GM18868 (cell line): ENCODE measurements at regions not wholly inside any gene's neighbourhood (a gene's known extent, or its start where the extent isn't known, plus 50 kb on each side); places are given as distances from the start of the nearest gene placed in this dataset.

ENCODE experiments used
- ATAC-seq: cut with Tn5 transposase; IDR thresholded peaks from one replicate; pipeline ENCODE4 v1.9.1; 2021; ENCODE audit warnings: mild to moderate bottlenecking, moderate library complexity; ENCODE audit not compliant: unreplicated experiment

GRCh38 chr12:84689638-84690037 lies 223.0 kb downstream of the SLC6A15 start:
- no peak for ATAC-seq

DNA sequence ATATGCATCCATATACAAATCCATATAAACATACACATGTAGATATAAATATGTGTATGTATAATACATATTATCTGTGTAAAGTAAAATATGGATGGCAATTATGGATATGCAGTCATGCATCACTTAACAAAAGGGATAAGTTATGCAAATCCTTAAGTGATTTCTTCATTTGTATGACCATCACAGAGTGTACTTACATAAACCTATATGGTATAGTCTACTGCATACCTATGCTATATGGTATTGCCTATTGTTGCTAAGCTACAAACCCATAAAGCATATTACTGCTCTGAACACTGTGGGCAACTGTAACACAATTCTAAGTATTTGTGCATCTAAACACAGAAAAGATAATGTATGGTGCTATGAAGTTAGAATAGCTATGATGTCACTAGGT lies 227.2 kb downstream of the SLC6A15 start:
- no peak for ATAC-seq

GRCh38 chr12:84676787-84677186 lies 235.8 kb downstream of the SLC6A15 start:
- ATAC-seq: no peak

- no peak for ATAC-seq
These were observed 250.8 kb downstream of the SLC6A15 start for GRCh38 chr12:84661786-84662185.

DNA sequence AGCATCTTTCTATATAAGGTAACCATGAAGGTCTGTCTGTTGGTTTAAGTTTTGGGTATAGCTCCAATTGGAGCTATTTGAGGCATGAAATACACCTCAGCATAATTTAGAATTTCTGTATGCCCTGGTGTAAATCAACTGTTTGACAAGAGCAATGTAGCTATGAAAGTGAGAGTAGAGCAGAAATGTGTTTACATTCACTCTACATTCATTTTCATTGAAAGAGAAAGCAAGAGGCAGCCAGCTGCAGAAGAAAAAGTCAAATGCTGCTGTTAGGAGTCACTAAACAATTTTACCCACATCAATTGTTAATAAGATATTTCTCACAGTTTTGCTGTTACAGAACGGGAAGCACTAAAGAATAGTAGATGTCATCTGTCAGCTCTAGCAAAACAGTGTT lies 252.5 kb downstream of the SLC6A15 start:
- no peak for ATAC-seq

- ATAC-seq: no peak
These were observed 253.7 kb downstream of the SLC6A15 start for GRCh38 chr12:84658877-84659276.

GRCh38 chr12:84656705-84657104 lies 255.9 kb downstream of the SLC6A15 start:
- no peak for ATAC-seq

DNA sequence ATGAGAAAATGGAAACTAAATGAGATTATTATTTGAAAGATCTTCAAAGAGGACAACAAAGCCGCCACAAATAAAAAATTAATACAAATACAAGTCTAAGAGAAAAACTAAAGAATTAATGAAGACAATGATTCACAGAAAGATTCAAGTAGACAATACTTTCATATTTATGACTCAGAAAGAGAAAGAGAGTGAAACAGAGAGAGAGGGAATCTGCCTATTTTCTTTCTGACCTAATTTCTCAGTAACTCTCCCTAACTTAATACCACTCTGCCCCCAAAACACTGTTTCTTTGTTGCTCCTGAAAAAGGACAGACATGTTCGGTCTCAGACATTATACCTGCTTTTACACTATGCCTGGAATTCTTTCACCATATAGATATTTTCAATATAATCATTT lies 259.1 kb downstream of the SLC6A15 start:
- no peak for ATAC-seq

DNA sequence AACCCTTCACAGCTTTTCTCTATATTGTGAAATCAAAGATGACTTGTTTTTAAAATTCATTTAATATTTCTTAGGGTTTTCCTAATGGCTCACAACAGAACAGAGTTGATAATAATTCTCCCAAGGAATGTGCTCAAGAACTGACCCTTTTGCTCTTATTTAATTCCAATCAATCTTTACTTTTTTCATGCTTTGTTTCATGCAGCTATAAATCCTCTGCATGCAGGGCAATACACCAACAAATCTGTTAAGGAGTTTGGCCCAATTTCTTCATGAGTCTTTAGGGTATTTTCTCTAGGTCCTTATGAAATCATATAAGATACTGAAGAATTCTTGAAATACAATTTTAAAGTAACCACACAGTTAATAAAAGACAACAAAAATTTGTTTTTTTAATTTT lies 264.2 kb downstream of the SLC6A15 start:
- no peak for ATAC-seq

- ATAC-seq: no peak
These were observed 267.7 kb downstream of the SLC6A15 start for GRCh38 chr12:84644908-84645307.

- ATAC-seq: no peak
These were observed 268.6 kb downstream of the SLC6A15 start for GRCh38 chr12:84643993-84644392.

DNA sequence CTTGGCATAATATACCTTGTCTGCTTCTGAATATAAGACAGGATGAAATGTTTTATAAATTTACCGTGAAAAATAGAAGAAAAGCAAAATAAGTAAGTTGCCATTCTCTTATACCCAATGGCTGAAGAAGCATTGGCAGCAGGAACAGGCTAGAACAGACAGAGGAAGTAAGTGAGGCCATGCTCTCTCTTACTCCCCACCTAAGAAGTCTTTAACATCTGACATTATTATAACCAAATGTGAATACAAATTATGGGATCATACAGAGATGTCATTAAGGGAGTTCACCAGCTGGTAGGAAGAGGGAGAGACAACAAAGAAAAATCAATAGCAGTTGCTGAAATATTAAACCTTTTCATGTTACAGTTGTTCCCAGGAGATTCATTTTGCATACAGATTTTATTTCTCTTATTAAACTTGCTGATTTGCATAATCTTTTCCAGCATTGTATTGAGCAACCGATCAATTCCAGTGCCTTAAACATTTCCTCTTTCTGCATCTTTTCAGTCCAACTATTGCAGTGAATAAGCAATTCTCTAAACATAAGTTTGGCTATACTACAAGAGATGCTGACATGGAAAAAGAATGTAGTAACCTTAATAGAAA lies 270.6 kb downstream of the SLC6A15 start:
- no peak for ATAC-seq

- ATAC-seq: no peak
These were observed 273.7 kb downstream of the SLC6A15 start for GRCh38 chr12:84638811-84639368.

DNA sequence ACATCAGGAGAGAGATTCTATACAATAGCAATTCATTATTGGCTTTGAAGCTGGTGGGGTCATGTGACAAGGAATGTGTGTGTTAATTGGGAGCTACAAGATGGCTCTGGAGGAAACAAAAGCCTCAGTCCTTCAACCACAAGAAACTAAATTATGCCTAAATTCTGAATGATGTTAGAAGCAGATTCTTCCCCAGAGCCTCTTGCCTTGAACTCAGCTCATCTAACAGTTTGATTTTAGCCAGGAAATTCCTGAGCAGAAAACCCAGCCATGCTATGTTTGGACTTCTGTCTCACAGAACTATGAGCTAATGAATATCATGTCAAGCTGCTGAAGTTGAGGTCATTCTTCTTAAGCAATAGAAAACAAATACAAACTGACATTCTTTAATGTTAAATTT lies 274.7 kb downstream of the SLC6A15 start:
- ATAC-seq: no peak

DNA sequence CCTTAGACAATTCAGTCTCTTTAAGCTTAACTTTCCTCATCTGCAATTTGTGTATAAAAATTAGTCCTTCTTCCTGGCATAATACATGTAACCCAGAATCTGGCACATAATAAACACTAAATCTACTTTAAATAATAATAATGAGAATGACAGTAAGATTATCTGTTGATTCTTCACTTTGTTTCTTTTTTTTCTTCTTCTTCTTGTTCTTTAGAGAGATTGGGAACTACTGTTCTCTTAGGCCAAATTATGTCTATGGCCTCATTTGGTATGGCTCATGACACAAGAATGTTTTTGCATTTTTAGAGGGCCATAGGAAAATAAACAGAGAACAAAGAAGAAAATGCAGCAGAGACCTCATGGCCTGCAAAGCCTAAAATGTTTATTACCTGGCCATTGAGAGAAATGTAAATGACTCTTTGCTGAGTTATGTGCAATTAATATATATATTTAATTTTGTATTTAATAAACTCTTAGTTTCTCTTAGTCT lies 275.8 kb downstream of the SLC6A15 start:
- no peak for ATAC-seq

- no peak for ATAC-seq
These were observed 278.1 kb downstream of the SLC6A15 start for GRCh38 chr12:84634526-84634925.

- no peak for ATAC-seq
These were observed 280.0 kb downstream of the SLC6A15 start for GRCh38 chr12:84632556-84632955.

DNA sequence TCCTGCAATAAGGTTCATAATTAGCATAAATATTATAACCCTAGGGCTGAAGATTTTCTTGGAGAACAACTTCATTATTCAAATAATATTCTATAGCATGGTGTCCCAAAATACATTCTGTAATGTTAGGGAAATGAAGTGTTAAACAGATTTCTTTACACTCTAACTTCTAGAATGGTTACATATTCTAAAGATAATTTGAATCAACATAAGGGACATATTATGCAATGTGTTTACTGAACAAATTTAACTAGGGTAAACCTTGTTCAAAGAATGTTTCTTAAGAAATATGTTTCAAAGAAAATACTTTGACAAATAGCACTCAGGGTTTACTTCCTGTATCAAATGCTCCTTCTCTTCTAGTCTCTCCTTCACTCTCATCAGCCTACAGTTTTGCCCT lies 281.6 kb downstream of the SLC6A15 start:
- no peak for ATAC-seq

DNA sequence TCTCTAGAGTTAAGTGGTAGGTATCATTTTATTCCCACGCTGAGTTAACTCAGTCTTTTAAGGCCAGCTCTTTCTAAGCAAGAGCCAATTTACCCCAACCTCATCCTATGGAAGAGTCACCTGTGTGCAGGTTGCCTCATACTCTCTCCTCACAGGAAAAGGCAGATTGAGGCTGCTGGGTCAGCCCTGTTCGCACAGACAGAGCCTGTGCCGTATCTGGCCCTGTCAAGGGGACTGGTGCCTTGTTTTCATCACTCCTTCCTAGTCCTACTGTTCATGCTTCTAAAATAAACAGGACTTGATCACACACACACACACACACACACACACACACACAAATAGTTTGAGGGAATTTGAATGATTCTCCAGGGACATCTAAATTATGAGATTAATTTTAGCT lies 285.0 kb downstream of the SLC6A15 start:
- no peak for ATAC-seq

DNA sequence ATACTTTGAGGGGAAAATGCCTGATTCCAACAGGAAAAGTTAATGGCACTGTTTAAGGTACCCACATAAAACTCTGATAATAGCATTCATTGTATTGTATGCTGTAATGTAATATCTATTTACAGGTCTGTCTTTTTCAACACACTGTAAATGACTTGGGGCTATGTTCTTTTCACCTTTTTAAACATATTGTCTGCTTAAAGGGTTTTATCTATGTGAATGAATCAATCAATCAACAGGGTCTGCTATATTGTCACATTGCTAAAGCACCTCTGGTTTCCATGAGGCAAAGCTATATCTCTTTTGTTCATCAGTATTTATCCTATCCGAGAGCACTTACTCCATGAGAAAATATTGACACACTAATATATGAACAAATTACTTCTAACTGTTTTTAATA lies 288.0 kb downstream of the SLC6A15 start:
- no peak for ATAC-seq

DNA sequence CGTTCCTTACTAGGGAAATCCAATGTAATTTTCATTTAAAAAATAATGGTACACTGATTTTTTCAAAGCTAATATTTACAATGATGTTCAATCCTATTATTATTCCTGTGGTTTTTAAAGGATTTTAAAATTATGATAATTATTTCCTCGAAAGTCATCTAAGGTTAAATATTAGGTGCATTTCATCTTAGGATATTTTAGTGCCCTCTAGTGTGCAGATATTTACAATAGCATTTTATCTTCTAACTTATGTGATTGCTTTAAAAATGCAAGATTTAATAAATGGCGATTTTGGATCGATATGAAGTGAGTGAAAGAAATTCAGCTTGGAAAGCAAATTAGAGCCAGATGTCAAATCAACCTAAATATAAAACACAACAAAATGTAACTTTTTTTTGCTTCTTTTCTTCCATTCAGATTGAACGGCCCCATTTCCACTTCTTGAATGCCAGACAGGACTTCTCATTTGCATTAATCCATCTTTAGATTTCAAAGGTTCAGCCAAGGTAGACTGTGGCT lies 293.5 kb downstream of the SLC6A15 start:
- no peak for ATAC-seq

DNA sequence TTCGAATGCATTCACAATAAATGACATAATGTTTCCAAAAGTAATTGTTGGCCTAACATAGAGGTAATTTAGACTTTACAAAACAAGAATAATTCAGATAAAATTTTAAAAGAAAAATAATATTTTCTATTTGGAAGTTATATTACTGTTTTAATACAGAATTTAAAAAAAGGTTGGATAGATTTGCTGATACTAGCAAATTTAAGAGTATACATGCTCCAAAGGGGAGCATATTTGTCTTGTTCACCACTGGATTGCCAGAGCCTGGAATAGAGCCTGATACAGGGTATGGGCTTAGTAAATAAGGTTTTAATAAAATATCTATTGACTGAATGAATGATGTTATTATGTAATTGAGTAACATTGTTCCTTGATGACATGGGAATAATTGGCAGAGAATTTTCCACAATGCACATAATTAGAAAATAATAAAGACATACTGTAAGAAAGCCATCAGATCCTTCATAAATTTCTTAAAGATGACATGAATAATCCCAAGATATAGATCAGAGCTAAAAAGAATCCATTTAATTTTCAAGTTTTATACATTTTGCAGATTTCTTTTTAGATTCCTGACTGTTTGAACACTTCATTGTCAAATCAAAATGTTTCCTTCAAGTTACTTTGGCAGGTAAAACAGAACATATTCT lies 305.3 kb downstream of the SLC6A15 start:
- ATAC-seq: no peak
